ENCODE measurements at regions not wholly inside any gene's neighbourhood (a gene's known extent, or its start where the extent isn't known, plus 50 kb on each side); places are given as distances from the start of the nearest gene placed in this dataset.
"Not testable (repeated sequence)": the region's sequence is repeated elsewhere in the genome, so short reads cannot be mapped to it uniquely, and the experiment has no call there.

DNA sequence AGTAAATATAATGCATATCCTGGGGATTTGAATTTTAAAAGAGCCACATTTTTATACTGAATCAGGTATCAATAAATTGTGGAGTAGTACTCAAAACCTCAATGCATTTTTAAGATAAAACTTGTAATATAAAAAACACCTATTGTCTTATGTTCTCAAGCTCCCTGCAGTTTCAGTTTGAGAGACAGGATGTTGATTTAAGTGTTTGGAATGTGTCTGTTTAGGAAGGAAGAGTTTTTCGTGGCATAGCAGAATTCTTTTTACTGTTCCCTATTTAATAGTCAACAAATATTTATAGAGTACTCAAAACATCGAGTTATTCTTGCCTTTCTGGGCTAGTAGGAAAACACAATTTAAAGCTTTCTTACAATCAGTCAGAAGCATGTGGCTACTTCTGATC, 146.1 kb upstream of the BCHE start:
- H3K9me3 ChIP-seq (ENCODE audit: control insufficient read depth, insufficient read depth, low read length): no peaks in the 10 kb centered on the region; the same call in 1 of the 2 replicates
- H3K27me3 ChIP-seq (ENCODE audit: control insufficient read depth, insufficient read depth, low read length): no peaks in the 10 kb centered on the region
- TF ChIP-seq, protein P1, sequence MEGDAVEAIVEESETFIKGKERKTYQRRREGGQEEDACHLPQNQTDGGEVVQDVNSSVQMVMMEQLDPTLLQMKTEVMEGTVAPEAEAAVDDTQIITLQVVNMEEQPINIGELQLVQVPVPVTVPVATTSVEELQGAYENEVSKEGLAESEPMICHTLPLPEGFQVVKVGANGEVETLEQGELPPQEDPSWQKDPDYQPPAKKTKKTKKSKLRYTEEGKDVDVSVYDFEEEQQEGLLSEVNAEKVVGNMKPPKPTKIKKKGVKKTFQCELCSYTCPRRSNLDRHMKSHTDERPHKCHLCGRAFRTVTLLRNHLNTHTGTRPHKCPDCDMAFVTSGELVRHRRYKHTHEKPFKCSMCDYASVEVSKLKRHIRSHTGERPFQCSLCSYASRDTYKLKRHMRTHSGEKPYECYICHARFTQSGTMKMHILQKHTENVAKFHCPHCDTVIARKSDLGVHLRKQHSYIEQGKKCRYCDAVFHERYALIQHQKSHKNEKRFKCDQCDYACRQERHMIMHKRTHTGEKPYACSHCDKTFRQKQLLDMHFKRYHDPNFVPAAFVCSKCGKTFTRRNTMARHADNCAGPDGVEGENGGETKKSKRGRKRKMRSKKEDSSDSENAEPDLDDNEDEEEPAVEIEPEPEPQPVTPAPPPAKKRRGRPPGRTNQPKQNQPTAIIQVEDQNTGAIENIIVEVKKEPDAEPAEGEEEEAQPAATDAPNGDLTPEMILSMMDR (IDR thresholded peaks at IDR 0.05; ENCODE audit: low read depth, low read length): no peak
- DNase-seq (ENCODE audit: low read depth, low spot score): no peak
- POLR2A ChIA-PET: no interaction called here
- no peak overlapping the region for H3K4me3 ChIP-seq (ENCODE audit: low read depth, low read length)
- no peak overlapping the region for H3K27ac ChIP-seq (ENCODE audit: low read depth, low read length)
- CTCF ChIA-PET: no interaction called here

DNA sequence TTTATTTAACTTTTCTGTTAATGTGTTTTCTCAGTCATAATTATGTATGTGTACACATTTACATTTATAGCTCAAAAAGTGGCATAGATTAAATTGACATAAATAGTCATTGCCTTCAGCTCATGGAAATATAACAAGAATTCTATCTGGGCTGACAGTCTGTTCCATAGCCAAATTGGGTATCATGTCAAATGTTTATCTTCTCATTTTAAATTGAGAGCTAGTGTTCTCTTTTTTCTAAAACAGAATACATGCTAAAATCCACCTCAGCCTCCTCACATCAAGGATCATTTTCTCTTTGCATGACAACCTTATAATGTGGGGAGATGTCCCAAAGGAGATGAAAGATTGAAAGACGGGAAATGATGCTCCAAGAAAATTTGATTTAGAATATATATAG, 144.1 kb upstream of the BCHE start:
- POLR2A ChIA-PET: no interaction called here
- TF ChIP-seq, protein P1 (IDR thresholded peaks at IDR 0.05; ENCODE audit: low read depth, low read length): no peak
- H3K4me3 ChIP-seq (ENCODE audit: low read depth, low read length): no peak overlapping the region
- CTCF ChIA-PET: interaction anchor here (0.6 kb wide), 1 partner anchor 8 kb away, joined by 3 read pairs; no protein-coding TSS in a partner anchor
- no peak overlapping the region for H3K27ac ChIP-seq (ENCODE audit: low read depth, low read length)
- H3K27me3 ChIP-seq (ENCODE audit: control insufficient read depth, insufficient read depth, low read length): no peaks in the 10 kb centered on the region
- DNase-seq (ENCODE audit: low read depth, low spot score): no peak
- H3K9me3 ChIP-seq (ENCODE audit: control insufficient read depth, insufficient read depth, low read length): no peaks in the 10 kb centered on the region; the same call in 1 of the 2 replicates

DNA sequence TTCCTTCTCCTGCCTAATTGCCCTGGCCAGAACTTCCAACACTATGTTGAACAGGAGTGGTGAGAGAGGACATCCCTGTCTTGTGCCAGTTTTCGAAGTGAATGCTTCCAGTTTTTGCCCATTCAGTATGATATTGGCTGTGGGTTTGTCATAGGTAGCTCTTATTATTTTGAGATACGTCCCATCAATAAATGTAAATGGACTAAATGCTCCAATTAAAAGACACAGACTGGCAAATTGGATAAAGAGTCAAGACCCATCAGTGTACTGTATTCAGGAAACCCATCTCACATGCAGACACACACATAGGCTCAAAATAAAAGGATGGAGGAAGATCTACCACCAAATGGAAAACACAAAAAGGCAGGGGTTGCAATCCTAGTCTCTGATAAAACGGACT, 123.6 kb upstream of the BCHE start:
- DNase-seq (ENCODE audit: low read depth, low spot score); H3K4me3 ChIP-seq (ENCODE audit: low read depth, low read length); CTCF ChIA-PET; H3K27me3 ChIP-seq (ENCODE audit: control insufficient read depth, insufficient read depth, low read length); POLR2A ChIA-PET; H3K27ac ChIP-seq (ENCODE audit: low read depth, low read length); H3K9me3 ChIP-seq (ENCODE audit: control insufficient read depth, insufficient read depth, low read length): not testable (repeated sequence)

DNA sequence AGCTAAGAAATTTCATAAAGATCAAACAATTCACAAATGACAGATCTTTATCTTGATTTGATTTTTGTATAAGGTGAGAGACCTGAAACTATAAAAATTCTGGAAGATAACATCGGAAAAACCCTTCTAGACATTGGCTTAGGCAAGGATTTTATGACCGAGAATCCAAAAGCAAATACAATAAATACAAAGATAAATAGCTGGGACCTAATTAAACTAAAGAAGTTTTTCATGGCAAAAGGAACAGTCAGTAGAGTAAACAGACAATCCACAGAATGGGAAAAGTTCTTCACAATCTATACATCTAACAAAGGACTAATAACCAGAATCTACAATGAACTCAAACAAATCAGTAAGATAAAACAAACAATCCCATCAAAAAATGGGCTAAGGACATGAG, 116.9 kb upstream of the BCHE start:
- no peak for DNase-seq (ENCODE audit: low read depth, low spot score)
- ChIA-PET POLR2A (no interaction called here), CTCF (no interaction called here)
- Histone ChIP-seq H3K4me3 (ENCODE audit: low read depth, low read length) (no peak overlapping the region), H3K27ac (ENCODE audit: low read depth, low read length) (no peak overlapping the region), H3K27me3 (ENCODE audit: control insufficient read depth, insufficient read depth, low read length) (no peaks in the 10 kb centered on the region), H3K9me3 (ENCODE audit: control insufficient read depth, insufficient read depth, low read length) (no peaks in the 10 kb centered on the region)
- TF ChIP-seq, protein P1 (IDR thresholded peaks at IDR 0.05; ENCODE audit: low read depth, low read length): no peak

DNA sequence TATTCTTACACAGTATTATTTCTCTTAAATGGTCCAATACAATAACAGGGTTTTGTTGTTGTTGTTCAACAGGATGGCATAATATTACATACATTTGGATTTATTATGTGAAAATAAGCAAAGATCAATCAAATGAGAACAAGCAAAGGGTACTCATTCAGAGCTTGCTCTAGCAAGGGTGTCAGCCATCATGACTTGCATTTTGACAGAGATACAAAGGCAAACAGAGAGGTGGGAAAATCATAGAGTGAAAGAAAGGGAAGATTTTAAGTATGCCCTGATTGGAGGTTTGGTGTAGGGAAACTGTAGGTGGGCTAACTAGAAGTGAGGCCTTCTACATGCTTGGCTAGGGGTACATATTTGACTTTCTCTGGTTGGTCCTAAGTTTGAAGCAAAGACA, 109.1 kb upstream of the BCHE start:
- Histone ChIP-seq H3K27me3 (ENCODE audit: control insufficient read depth, insufficient read depth, low read length) (no peaks in the 10 kb centered on the region), H3K9me3 (ENCODE audit: control insufficient read depth, insufficient read depth, low read length) (no peaks in the 10 kb centered on the region), H3K27ac (ENCODE audit: low read depth, low read length) (no peak overlapping the region), H3K4me3 (ENCODE audit: low read depth, low read length) (no peak overlapping the region)
- DNase-seq (ENCODE audit: low read depth, low spot score): no peak
- ChIA-PET CTCF (no interaction called here), POLR2A (no interaction called here)
- TF ChIP-seq, protein P1 (IDR thresholded peaks at IDR 0.05; ENCODE audit: low read depth, low read length): no peak

DNA sequence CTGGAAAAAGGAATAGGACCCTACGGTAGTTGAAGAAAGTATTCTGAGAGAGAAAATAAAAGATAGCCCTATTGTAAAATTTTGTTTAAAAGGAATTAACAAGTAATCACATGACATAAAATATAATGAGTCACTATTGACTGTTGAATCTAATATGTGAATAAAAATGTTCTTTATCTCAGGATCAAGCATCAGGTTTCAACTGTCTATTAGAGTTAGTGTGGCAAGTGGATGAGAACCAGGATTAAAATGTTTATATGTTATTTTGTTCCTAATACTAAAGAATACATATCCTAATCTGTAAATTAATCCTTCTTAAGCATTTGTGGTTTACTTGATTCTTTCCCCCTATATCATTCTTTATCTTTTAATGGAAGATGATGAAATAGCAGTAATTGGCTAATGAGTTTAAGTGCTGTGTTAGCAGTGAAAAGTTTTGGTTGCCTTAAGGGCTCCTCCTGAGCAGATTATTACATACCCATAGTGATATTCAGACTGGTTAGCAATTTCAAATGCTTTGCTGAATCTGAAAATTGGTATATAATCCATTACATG, 101.8 kb upstream of the BCHE start:
- no peaks in the 10 kb centered on the region for H3K27me3 ChIP-seq (ENCODE audit: control insufficient read depth, insufficient read depth, low read length)
- no peak overlapping the region for H3K4me3 ChIP-seq (ENCODE audit: low read depth, low read length)
- H3K27ac ChIP-seq (ENCODE audit: low read depth, low read length): no peak overlapping the region
- ChIA-PET POLR2A (no interaction called here), CTCF (no interaction called here)
- TF ChIP-seq, protein P1 (IDR thresholded peaks at IDR 0.05; ENCODE audit: low read depth, low read length): no peak
- DNase-seq (ENCODE audit: low read depth, low spot score): no peak
- no peaks in the 10 kb centered on the region for H3K9me3 ChIP-seq (ENCODE audit: control insufficient read depth, insufficient read depth, low read length)

DNA sequence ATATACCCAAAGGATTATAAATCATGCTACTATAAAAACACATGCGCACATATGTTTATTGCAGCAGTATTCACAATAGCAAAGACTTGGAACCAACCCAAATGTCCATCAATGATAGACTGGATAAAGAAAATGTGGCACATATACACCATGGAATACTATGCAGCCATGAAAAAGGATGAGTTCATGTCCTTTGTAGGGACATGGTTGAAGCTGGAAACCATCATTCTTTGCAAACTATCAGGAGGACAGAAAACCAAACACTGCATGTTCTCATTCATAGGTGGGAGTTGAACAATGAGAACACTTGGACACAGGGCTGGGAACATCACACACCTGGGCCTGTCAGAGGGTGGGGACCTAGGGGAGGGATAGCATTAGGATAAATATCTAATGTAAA, 98.9 kb upstream of the BCHE start:
- H3K27me3 ChIP-seq (ENCODE audit: control insufficient read depth, insufficient read depth, low read length); CTCF ChIA-PET; H3K27ac ChIP-seq (ENCODE audit: low read depth, low read length); H3K9me3 ChIP-seq (ENCODE audit: control insufficient read depth, insufficient read depth, low read length); POLR2A ChIA-PET; H3K4me3 ChIP-seq (ENCODE audit: low read depth, low read length); DNase-seq (ENCODE audit: low read depth, low spot score): not testable (repeated sequence)

DNA sequence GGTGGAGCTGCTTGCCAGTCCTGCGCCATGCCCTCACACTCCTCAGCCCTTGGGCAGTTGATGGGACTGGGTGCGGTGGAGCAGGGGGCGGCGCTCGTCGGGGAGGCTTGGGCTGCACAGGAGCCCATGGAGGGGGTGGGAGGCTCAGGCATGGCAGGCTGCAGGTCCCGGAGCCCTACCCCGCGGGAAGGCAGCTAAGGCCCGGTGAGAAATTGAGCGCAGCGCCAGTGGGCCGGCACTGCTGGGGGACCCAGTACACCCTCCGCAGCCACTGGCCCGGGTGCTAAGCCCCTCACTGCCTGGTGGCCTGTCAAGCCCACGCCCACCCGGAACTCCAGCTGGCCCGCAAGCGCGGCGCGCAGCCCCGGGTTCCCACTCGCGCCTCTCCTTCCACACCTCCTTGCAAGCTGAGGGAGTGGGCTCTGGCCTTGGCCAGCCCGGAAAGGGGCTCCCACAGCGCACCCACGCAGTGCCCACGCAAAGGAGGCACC, 87.1 kb upstream of the BCHE start:
- H3K27me3 ChIP-seq (ENCODE audit: control insufficient read depth, insufficient read depth, low read length); CTCF ChIA-PET: not testable (repeated sequence)

More for the DNA sequence above, 87.1 kb upstream of the BCHE start:
- H3K4me3 ChIP-seq (ENCODE audit: low read depth, low read length); H3K27ac ChIP-seq (ENCODE audit: low read depth, low read length); DNase-seq (ENCODE audit: low read depth, low spot score); POLR2A ChIA-PET: not testable (repeated sequence)
- H3K9me3 ChIP-seq (ENCODE audit: control insufficient read depth, insufficient read depth, low read length): peaks cover 10% of the 10 kb centered on the region

All from AG04450 (cell line).